NCI-H146 (cell line): ENCODE measurements at regions not wholly inside any gene's neighbourhood (a gene's known extent, or its start where the extent isn't known, plus 50 kb on each side); places are given as distances from the start of the nearest gene placed in this dataset.

ENCODE experiments used
- DNase-seq: peaks from one replicate; lab custom pipeline; 2025; lab: John Stamatoyannopoulos, UW

DNA sequence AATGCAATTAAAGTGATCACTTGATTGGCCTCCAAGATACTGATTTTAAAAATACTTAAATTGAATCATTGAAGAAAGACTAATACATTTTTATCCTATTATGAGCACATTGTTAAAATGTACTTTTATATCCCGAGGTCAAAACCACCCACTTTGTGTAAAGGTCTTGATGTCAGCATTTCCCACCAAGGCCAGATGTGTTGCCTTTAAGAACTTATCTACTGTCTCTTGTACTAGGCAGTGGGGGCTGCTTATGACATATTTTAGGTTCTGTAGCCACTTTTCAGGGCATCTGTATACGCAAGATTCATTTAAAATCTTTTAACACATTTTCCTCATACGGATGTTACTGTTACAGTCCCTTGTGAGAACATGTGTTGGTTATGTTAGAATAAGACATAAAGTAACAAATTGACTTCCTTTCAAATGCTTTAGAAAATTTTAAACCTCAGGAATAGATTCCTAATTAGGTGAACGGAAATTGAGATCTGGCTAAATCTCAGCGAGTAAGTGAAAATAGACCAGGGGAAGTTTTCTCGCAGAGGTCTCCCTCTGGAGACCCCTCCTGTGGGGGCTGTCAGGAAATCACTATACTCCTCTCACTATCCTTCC lies 456.2 kb downstream of the ADAMTS20 start:
- no peak for DNase-seq

DNA sequence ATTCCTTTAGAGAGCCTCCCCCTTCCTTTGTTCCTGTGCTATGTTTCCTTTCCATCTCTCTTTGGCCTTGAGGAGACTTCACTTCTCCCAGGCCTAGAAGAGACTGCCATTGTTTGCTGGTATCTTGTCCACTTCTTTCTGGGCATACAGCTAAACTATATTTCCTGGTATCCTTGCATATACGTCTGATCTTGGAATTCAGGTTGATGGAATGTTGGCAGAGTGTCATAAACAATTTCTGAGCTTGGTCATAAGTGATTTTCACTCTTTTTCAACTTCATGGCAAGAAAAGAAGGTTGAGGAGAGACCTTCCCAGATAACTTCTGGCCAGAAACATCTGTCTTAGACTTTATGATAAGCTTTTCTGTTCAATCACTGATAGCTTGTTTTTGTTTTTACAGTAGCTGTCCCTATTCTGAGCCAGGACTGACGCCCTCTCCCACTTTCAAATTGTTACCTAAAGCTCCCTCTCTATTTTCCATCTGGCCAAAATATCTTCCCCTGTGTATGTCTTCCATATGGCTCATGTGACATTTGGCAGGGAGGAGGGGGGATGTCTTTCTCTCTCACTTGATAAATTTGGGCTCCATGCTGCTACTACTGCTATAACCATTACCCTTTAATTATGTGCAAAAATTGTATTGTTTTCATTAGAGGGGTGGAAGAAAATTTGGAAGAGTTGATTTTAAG lies 457.0 kb downstream of the ADAMTS20 start:
- no peak for DNase-seq

GRCh38 chr12:43090981-43091380 lies 461.0 kb downstream of the ADAMTS20 start:
- DNase-seq, result no peak

DNA sequence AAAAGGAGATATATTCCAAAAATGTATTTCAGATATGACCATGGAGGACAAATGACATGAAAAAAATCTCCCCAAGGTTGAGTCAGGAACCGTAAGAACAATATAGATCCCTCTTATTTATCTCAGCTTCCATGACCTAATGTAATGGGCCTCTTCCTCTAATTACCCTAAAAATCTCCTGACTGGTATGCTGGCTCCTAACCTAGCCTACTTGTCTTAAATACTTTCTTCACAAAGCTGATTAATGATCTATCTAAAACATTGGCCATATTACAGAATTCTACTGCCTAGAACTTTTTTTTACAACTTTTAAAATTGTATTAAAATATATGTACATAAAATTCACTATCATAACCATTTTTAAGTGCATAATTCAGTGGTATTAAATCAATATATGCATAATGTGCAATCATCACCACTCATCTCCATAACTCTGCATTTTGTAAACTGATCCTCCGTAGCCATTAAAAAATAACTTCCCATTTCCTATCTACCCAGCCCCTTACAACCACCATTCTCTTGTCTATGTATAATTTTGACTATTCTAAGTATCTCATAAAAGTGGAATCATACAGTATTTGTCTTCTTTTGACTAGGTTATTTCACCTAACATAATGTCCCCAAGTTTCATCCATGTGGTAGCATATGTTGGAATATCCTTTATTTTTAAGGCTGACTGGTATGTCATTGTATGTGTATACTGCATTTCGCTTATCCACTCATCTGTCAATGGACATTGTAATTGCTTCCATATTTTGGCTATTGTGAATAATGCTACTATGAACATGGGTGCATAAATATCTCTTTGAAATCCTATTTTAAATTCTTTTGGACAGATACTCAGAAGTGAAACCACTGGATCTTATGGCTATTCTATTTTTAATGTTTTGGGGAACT lies 464.6 kb downstream of the ADAMTS20 start:
- DNase-seq, result no peak

DNA sequence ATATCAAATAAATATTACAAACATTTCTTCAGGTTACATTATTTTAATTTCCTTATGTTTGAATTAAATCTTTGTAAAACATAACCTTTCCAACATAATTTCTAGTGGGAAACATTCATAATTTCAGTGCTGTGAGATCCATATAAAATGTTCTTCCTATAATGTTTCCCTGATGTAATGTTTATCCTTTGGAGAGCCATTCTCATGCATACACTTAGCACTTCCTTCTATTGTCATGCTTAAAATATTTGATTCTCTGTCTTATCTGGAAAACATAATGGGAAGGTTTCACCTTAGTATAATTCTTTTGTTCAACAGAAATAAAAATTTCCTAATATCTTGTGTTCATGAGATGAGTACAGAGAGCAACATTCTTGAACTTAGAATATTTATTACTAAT lies 472.5 kb downstream of the ADAMTS20 start:
- no peak for DNase-seq

- DNase-seq, result no peak
Observed at GRCh38 chr12:43078976-43079375, 473.0 kb downstream of the ADAMTS20 start.

DNA sequence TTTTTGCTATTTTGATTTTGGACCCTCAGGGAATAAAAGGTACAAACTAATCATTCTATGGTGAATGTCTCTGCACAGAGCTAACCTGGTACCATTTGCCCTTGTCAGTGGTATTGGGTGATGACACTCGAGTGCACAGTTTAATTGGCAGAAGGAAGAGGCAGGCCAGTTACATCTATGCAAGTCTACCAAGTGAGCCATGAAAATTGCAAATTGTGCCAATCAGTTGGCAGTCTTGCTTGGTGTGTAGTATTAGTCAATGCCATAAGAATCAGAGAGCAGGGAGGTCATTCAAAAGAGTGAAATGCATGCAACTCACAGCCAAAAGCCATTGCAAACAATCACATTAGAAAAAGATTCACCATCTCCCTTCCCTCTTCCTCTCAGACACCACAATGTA lies 479.6 kb downstream of the ADAMTS20 start:
- no peak for DNase-seq

GRCh38 chr12:43069768-43070221 lies 480.2 kb upstream of the PRICKLE1 start:
- no peak for DNase-seq

GRCh38 chr12:43066471-43066870 lies 476.9 kb upstream of the PRICKLE1 start:
- no peak for DNase-seq

GRCh38 chr12:43063650-43064049 lies 474.1 kb upstream of the PRICKLE1 start:
- DNase-seq, result no peak

- DNase-seq, result no peak
Observed at GRCh38 chr12:43062201-43062895, 472.8 kb upstream of the PRICKLE1 start.

DNA sequence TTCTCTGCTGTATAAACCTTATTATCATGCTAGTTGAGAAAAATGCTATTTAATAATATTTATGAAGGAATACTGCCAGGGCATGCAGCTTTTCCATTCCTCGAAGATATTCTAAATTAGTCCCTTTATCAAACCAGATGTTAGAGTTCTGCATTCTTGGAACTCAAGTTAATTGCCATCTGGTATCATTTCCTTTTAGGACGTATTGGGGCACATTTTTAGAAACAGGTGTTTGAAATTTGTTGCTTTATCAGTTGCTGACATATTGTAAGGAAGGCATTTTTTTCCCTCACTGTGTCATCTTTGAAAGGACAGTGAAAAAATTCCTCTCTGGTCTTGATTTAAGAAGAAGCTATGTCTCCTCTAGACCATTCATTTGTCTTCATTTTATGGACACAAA lies 471.2 kb upstream of the PRICKLE1 start:
- DNase-seq, result no peak

- no peak for DNase-seq
Observed at GRCh38 chr12:43058616-43059015, 469.1 kb upstream of the PRICKLE1 start.

DNA sequence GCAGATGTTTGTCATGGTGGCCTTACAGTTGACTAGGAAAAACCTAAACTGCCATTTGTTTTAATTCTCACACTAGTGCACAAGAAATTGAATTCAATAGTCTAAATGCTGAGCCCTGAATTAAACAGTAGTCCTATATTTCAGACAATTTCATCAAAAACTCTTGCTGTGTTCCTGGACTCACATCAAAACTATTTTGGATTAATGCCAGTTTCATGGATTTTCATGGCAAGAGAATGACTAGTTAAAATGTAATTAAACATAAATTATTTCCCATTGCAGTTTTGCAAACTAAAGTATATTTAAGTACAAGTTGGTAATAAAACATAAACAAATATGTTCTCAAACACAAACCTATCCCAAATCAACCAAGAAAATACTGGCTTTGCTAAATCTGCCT lies 468.0 kb upstream of the PRICKLE1 start:
- no peak for DNase-seq

DNA sequence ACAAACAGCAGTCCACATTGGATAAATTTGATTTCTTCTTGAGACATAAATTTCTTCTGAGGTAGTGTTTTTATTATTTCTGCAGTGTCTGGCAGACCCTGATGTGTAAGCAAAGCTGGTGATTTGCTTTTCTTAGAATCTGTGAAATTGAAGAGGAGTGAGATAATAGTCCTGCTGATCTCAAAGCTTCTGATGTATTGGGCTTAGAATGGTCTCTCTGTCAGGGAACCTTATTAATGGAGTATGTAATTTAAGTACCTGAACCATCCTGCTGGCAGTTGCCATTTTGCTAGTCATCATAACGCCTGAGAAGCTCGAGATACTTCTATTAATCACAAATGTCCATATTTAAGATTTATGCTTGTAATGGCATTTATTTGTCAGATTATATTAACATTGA lies 464.5 kb upstream of the PRICKLE1 start:
- DNase-seq, result peak; percentile 66

DNA sequence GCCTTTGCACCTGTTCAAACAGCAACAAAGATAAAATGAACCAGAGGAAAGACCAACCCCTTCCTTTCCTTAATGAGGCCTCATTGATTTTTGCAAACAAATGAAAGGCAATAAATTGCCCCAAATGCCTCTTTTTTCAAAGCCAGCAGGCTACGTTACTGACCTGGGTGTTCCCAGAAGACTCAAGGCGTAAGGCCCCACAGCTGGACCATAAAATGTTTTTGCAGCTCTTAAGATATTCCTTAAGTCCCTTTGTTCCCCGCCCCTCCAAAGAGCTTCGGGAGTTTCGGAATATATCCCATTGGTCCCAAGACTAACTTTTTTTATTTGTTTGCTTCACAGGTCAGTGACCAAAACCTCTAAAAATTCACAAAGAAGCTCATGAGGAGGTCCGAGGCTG lies 462.9 kb upstream of the PRICKLE1 start:
- peak; percentile 95 for DNase-seq

- no peak for DNase-seq
Observed at GRCh38 chr12:43044241-43044640, 454.7 kb upstream of the PRICKLE1 start.

DNA sequence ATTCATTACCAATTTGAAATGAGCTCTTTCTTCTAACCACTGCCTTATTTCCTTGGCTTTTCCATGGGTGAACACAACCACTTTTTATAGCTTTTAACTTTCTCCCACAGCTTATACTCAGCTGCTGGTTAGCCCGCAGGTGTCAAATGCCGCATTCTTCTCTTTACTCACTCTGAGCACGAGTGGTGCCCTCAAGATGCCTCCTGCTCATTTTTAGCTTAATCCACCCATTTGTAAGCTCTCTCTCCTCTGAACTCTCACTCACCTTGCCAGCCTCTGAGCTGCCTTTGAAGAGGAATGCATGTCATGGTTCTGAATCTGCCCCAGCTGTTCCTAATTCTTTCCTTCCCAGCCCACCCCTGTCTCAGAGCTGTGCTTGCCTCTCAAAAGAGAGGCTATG lies 449.4 kb upstream of the PRICKLE1 start:
- no peak for DNase-seq

DNA sequence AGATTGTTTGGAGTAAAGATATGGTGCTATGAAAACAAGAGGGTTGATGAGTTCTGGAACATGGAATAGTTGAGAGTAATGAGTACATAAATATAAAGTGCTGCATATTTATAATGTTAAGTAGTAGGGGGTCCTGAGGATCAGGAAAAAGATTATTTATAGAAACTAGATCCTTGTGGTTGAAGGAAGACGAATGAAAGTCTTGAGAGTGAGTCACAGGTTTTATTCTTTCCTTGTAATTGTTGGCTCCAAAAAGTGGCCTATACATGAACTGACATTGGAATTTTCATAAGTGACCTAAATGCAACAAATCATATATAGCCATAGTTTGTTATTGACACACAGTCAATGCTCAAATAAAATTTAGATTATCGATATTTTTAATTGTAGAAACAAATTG lies 440.4 kb upstream of the PRICKLE1 start:
- no peak for DNase-seq

DNA sequence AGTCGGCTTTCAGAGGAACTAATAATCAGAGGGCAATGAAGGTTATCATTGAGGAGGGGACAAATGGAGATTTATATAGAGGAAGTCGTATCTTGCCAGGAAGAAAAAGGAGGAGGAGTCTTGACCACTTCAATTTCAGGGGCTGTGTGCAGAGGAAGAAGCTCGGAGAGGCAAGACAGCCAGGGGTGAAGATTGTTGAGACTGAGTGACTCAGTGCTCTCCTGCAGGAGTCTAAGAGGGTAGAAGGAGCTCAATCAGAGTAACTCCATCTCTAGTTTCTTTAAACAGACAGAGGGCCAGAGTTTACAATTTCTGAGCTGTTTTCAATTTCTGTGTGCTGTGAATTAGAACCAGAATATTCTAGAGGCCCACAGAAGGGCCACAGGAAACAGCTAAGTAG lies 439.3 kb upstream of the PRICKLE1 start:
- no peak for DNase-seq

DNA sequence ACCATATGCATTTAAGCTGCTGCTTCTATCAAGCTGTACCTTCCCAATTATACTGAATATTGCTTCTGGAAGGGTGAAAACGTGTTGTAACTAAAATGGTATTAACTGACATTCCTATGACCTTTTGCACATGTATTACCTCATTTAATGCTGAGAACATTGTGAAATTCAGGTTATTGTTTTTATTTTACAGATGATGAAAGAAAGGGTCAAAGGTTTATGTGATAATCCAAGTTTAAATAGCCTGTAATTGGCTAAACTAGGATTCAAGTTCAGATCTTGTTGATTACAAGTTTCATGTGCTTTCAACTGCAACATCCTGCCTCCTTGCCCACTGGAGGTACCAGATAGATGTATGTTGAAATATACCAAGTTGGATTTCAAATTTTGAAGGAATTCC lies 433.3 kb upstream of the PRICKLE1 start:
- DNase-seq, result no peak

DNA sequence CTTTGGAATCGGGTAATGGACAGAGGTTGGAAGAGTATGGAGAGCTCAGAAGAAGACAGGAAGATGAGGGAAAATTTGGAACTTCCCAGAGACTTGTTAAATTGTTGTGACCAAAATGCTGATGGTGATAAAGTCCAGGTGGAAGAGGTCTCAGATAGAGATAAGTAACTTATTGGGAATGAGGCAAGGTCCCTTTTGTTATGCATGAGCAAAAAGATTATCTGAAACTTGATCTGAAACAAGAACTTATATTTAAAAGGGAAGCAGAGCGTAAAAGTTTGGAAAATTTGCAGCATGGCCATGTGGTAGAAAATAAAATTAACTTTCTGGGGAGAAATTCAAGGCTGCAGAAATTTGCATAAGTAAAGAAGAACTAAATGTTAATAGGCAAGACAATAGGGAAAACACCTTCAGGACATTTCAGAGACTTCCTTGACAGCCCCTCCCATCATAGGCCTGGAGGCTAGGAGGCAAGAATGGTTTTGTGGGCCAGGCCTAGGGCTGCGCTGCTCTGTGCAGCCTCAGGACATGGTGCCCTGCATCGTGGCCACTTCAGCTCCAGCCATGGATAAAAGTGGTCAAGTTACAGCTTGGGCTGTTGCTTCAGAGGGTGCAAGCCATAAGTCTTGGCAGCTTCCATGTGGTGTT lies 425.7 kb upstream of the PRICKLE1 start:
- no peak for DNase-seq
